ENCODE measurements at regions not wholly inside any gene's neighbourhood (a gene's known extent, or its start where the extent isn't known, plus 50 kb on each side); places are given as distances from the start of the nearest gene placed in this dataset.

- no peak for DNase-seq
Measured at GRCh38 chr2:16314691-16315457, 350.8 kb downstream of the CYRIA start.

- DNase-seq = no peak
Measured at GRCh38 chr2:16314001-16314400, 351.6 kb downstream of the CYRIA start.

GRCh38 chr2:16313235-16313975, 352.2 kb downstream of the CYRIA start:
- no peak for DNase-seq

GRCh38 chr2:16312771-16313170, 352.9 kb downstream of the CYRIA start:
- no peak for DNase-seq

GRCh38 chr2:16311521-16312440, 353.9 kb downstream of the CYRIA start:
- DNase-seq = no peak

- no peak for DNase-seq
Measured at GRCh38 chr2:16308816-16309215, 356.8 kb downstream of the CYRIA start.

- no peak for DNase-seq
Measured at GRCh38 chr2:16304876-16305590, 360.6 kb downstream of the CYRIA start.

- no peak for DNase-seq
Measured at GRCh38 chr2:16303761-16304160, 361.9 kb downstream of the CYRIA start.

- DNase-seq = no peak
Measured at GRCh38 chr2:16303273-16303577, 362.4 kb downstream of the CYRIA start.

GRCh38 chr2:16302431-16303272, 362.3 kb downstream of the MYCN start:
- no peak for DNase-seq

- no peak for DNase-seq
Measured at GRCh38 chr2:16301961-16302360, 361.6 kb downstream of the MYCN start.

- no peak for DNase-seq
Measured at GRCh38 chr2:16298866-16299265, 358.5 kb downstream of the MYCN start.

- no peak for DNase-seq
Measured at GRCh38 chr2:16296331-16297250, 356.2 kb downstream of the MYCN start.

GRCh38 chr2:16296038-16296290, 355.6 kb downstream of the MYCN start:
- no peak for DNase-seq

GRCh38 chr2:16294791-16295190, 354.4 kb downstream of the MYCN start:
- no peak for DNase-seq

- DNase-seq = no peak
Measured at GRCh38 chr2:16293871-16294270, 353.5 kb downstream of the MYCN start.

- DNase-seq = no peak
Measured at GRCh38 chr2:16293398-16293797, 353.0 kb downstream of the MYCN start.

GRCh38 chr2:16291731-16292550, 351.6 kb downstream of the MYCN start:
- DNase-seq = no peak

GRCh38 chr2:16291226-16291625, 350.9 kb downstream of the MYCN start:
- DNase-seq = no peak

Measured in CD4-positive, alpha-beta T cell treated with Interleukin-17A for 4 hours (primary cell).